OCI-LY7 (cell line): ENCODE measurements at regions not wholly inside any gene's neighbourhood (a gene's known extent, or its start where the extent isn't known, plus 50 kb on each side); places are given as distances from the start of the nearest gene placed in this dataset.

Experiments used
- CTCF ChIP-seq: fragments of 200-600 bp; sonication (generic); conservative IDR thresholded peaks from 2 replicates; pipeline ENCODE4 v1.5.1; 2014; ENCODE audit warnings: mild to moderate bottlenecking, antibody characterized with exemption, low read length, moderate library complexity, mixed read lengths
- EZH2phosphoT487 ChIP-seq: fragments of 200-600 bp; sonication (generic); IDR thresholded peaks from 2 replicates; pipeline ENCODE4 v1.6.1; 2018; ENCODE audit warnings: low read depth, borderline replicate concordance, mild to moderate bottlenecking, mixed run types, antibody characterized with exemption, low read length, moderate library complexity, mixed read lengths

- TF ChIP-seq EZH2phosphoT487 (no peak), CTCF (no peak)
These were observed 63.9 kb downstream of the RDH14 start for GRCh38 chr2:18496516-18496915.
